ENCODE measurements at regions not wholly inside any gene's neighbourhood (a gene's known extent, or its start where the extent isn't known, plus 50 kb on each side); places are given as distances from the start of the nearest gene placed in this dataset.

DNA sequence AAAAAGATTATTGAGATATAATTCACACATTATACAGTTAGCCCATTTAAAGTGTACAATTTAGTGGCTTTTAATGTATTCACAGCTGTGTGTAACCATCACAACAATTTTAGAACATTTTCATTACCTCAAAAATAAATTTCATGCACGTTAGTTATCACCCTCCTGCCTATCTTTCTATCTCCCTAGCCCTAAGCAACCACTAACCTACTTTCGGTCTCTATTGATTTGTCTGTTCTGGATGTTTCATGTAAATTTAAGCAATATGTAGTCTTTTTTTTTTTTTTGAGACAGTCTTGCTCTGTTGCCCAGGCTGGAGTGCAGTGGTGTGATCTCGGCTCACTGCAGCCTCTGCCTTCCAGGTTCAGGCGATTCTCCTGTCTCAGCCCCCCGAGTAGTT lies 439.4 kb downstream of the PCNX1 start:
- TF ChIP-seq, protein P1, sequence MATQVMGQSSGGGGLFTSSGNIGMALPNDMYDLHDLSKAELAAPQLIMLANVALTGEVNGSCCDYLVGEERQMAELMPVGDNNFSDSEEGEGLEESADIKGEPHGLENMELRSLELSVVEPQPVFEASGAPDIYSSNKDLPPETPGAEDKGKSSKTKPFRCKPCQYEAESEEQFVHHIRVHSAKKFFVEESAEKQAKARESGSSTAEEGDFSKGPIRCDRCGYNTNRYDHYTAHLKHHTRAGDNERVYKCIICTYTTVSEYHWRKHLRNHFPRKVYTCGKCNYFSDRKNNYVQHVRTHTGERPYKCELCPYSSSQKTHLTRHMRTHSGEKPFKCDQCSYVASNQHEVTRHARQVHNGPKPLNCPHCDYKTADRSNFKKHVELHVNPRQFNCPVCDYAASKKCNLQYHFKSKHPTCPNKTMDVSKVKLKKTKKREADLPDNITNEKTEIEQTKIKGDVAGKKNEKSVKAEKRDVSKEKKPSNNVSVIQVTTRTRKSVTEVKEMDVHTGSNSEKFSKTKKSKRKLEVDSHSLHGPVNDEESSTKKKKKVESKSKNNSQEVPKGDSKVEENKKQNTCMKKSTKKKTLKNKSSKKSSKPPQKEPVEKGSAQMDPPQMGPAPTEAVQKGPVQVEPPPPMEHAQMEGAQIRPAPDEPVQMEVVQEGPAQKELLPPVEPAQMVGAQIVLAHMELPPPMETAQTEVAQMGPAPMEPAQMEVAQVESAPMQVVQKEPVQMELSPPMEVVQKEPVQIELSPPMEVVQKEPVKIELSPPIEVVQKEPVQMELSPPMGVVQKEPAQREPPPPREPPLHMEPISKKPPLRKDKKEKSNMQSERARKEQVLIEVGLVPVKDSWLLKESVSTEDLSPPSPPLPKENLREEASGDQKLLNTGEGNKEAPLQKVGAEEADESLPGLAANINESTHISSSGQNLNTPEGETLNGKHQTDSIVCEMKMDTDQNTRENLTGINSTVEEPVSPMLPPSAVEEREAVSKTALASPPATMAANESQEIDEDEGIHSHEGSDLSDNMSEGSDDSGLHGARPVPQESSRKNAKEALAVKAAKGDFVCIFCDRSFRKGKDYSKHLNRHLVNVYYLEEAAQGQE (IDR thresholded peaks at IDR 0.05; ENCODE audit: insufficient read depth in 1 of 2, low read depth in 2 of 2, low read length in 2 of 2) = no peak
- TF ChIP-seq SIN3A (IDR thresholded peaks at IDR 0.05; ENCODE audit: borderline replicate concordance, insufficient read depth, low read length) (no peak), POLR2AphosphoS5 (IDR thresholded peaks at IDR 0.05; ENCODE audit: low read depth, low read length) (no peak), TAF1 (IDR thresholded peaks at IDR 0.05; ENCODE audit: borderline replicate concordance, insufficient read depth, low read length) (no peak), FOXP2 (optimal IDR thresholded peaks at IDR 0.05; ENCODE audit: borderline replicate concordance, extremely low read depth, extremely low read length, insufficient read depth) (no peak)
